T-helper 22 cell (primary cell): ENCODE measurements at regions not wholly inside any gene's neighbourhood (a gene's known extent, or its start where the extent isn't known, plus 50 kb on each side); places are given as distances from the start of the nearest gene placed in this dataset.

ENCODE experiments used
- DNase-seq: peaks from one replicate; pipeline ENCODE4 v3.0.0-alpha.2; 2020; ENCODE audit warnings: low read depth

GRCh38 chr6:133693565-133693964, 195.3 kb upstream of the TCF21 start:
- DNase-seq: no peak

- no peak for DNase-seq
Observed at GRCh38 chr6:133697185-133697584, 191.7 kb upstream of the TCF21 start.

- DNase-seq: no peak
Observed at GRCh38 chr6:133697666-133698065, 191.2 kb upstream of the TCF21 start.

GRCh38 chr6:133698272-133698671, 190.6 kb upstream of the TCF21 start:
- no peak for DNase-seq

GRCh38 chr6:133699741-133700385, 189.1 kb upstream of the TCF21 start:
- DNase-seq: no peak

- DNase-seq: no peak
Observed at GRCh38 chr6:133701633-133702331, 187.1 kb upstream of the TCF21 start.

- no peak for DNase-seq
Observed at GRCh38 chr6:133704371-133704770, 184.5 kb upstream of the TCF21 start.

GRCh38 chr6:133705066-133705465, 183.8 kb upstream of the TCF21 start:
- DNase-seq: no peak

- no peak for DNase-seq
Observed at GRCh38 chr6:133705731-133706130, 183.2 kb upstream of the TCF21 start.

- peak; percentile 23 for DNase-seq
Observed at GRCh38 chr6:133707456-133707855, 181.5 kb upstream of the TCF21 start.

GRCh38 chr6:133710826-133711225, 178.1 kb upstream of the TCF21 start:
- DNase-seq: no peak

GRCh38 chr6:133715270-133715669, 173.6 kb upstream of the TCF21 start:
- DNase-seq: no peak

- DNase-seq: no peak
Observed at GRCh38 chr6:133724726-133725125, 164.2 kb upstream of the TCF21 start.

- DNase-seq: no peak
Observed at GRCh38 chr6:133726188-133726587, 162.7 kb upstream of the TCF21 start.

- no peak for DNase-seq
Observed at GRCh38 chr6:133730881-133731280, 158.0 kb upstream of the TCF21 start.

GRCh38 chr6:133740218-133740617, 148.7 kb upstream of the TCF21 start:
- no peak for DNase-seq

- no peak for DNase-seq
Observed at GRCh38 chr6:133740816-133741215, 148.1 kb upstream of the TCF21 start.

- DNase-seq: no peak
Observed at GRCh38 chr6:133741375-133741861, 147.5 kb upstream of the TCF21 start.

- no peak for DNase-seq
Observed at GRCh38 chr6:133743621-133744020, 145.3 kb upstream of the TCF21 start.

- DNase-seq: no peak
Observed at GRCh38 chr6:133746417-133746770, 142.5 kb upstream of the TCF21 start.

GRCh38 chr6:133748628-133749027, 140.3 kb upstream of the TCF21 start:
- no peak for DNase-seq

GRCh38 chr6:133749427-133749826, 139.5 kb upstream of the TCF21 start:
- no peak for DNase-seq

GRCh38 chr6:133752129-133752528, 136.8 kb upstream of the TCF21 start:
- DNase-seq: no peak

- DNase-seq: no peak
Observed at GRCh38 chr6:133753756-133754155, 135.2 kb upstream of the TCF21 start.
